Caki2 (cell line): ENCODE measurements at regions not wholly inside any gene's neighbourhood (a gene's known extent, or its start where the extent isn't known, plus 50 kb on each side); places are given as distances from the start of the nearest gene placed in this dataset.

Experiments used
- DNase-seq: peaks from one replicate; pipeline ENCODE4 v3.0.0-alpha.2; 2015; ENCODE audit warnings: low read depth
- in situ Hi-C: cut with HindIII; loops from 2 replicates; pipeline ENCODE4 v1.10.0; 2016; ENCODE audit warnings: low sequenced_read_pairs, low pct_unique_long_range_greater_than_20kb, mixed read lengths

GRCh38 chr21:26412885-26413284, 160.2 kb downstream of the CYYR1 start:
- no peak for DNase-seq
- in situ Hi-C loops: no loop called here

GRCh38 chr21:26409735-26410134, 163.4 kb downstream of the CYYR1 start:
- in situ Hi-C loops: no loop called here
- DNase-seq: no peak

- peak; percentile 15 for DNase-seq
- in situ Hi-C loops: no loop called here
Measured at GRCh38 chr21:26408511-26408910, 164.6 kb downstream of the CYYR1 start.

GRCh38 chr21:26406526-26406925, 166.6 kb downstream of the CYYR1 start:
- in situ Hi-C loops: no loop called here
- no peak for DNase-seq

GRCh38 chr21:26405735-26406361, 167.2 kb downstream of the CYYR1 start:
- in situ Hi-C loops: no loop called here

GRCh38 chr21:26405071-26405470, 168.0 kb downstream of the CYYR1 start:
- in situ Hi-C loops: no loop called here
- DNase-seq: no peak

More at GRCh38 chr21:26405735-26406361, 167.2 kb downstream of the CYYR1 start:
- DNase-seq: peak; percentile 91

- in situ Hi-C loops: no loop called here
- DNase-seq: no peak
Measured at GRCh38 chr21:26404288-26404687, 168.8 kb downstream of the CYYR1 start.

GRCh38 chr21:26403321-26403720, 169.8 kb downstream of the CYYR1 start:
- DNase-seq: no peak
- in situ Hi-C loops: no loop called here

GRCh38 chr21:26397545-26397944, 175.5 kb downstream of the CYYR1 start:
- no peak for DNase-seq
- in situ Hi-C loops: no loop called here

GRCh38 chr21:26394341-26394740, 178.7 kb downstream of the CYYR1 start:
- no peak for DNase-seq
- in situ Hi-C loops: no loop called here

GRCh38 chr21:26391166-26391565, 181.9 kb downstream of the CYYR1 start:
- in situ Hi-C loops: no loop called here
- no peak for DNase-seq

GRCh38 chr21:26389971-26390641, 183.0 kb downstream of the CYYR1 start:
- peak; percentile 97 for DNase-seq
- in situ Hi-C loops: no loop called here

- DNase-seq: peak; percentile 98
- in situ Hi-C loops: no loop called here
Measured at GRCh38 chr21:26388731-26389231, 184.3 kb downstream of the CYYR1 start.

GRCh38 chr21:26385721-26386120, 187.4 kb downstream of the CYYR1 start:
- no peak for DNase-seq

GRCh38 chr21:26379561-26379960, 193.5 kb downstream of the CYYR1 start:
- no peak for DNase-seq

More at GRCh38 chr21:26385721-26386120, 187.4 kb downstream of the CYYR1 start:
- in situ Hi-C loops: no loop called here

GRCh38 chr21:26377111-26377694, 195.9 kb downstream of the CYYR1 start:
- in situ Hi-C loops: no loop called here
- DNase-seq: no peak

More at GRCh38 chr21:26379561-26379960, 193.5 kb downstream of the CYYR1 start:
- in situ Hi-C loops: no loop called here

GRCh38 chr21:26374817-26375216, 198.3 kb downstream of the CYYR1 start:
- in situ Hi-C loops: no loop called here
- no peak for DNase-seq

GRCh38 chr21:26368591-26369320, 198.2 kb upstream of the APP start:
- DNase-seq: no peak
- in situ Hi-C loops: no loop called here

- in situ Hi-C loops: no loop called here
- DNase-seq: no peak
Measured at GRCh38 chr21:26366781-26367180, 196.2 kb upstream of the APP start.
